ENCODE measurements at regions not wholly inside any gene's neighbourhood (a gene's known extent, or its start where the extent isn't known, plus 50 kb on each side); places are given as distances from the start of the nearest gene placed in this dataset.

DNA sequence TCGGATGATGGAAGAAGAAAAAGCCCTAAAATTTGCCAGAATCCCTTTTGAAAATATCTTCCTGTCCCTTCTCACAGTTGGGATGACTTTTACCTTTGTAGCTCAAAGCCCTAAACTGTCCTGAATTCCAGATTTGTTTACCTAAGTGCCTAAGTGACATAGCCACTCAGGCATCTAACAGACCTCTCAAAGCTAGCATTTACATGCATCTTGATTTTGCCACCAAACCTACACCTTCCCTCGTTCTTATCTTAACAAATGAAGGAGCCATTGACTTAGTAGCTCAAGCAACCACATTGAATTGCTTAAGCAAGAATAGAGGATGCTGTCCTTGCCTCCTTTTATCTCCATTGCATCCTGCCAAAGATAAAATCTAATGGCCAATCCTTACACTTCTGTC, 198.4 kb upstream of the NTM start:
- TF ChIP-seq CTCF (IDR thresholded peaks at IDR 0.05; ENCODE audit: poor library complexity) (no peak), EZH2 (IDR thresholded peaks at IDR 0.05; ENCODE audit: borderline replicate concordance) (no peak), EZH2phosphoT487 (IDR thresholded peaks at IDR 0.05; ENCODE audit: low read depth, severe bottlenecking, unreplicated experiment) (no peak)

Data from hepatocyte (in vitro differentiated cells).